Stimulated activated CD4-positive, alpha-beta T cell treated with anti-CD3 and anti-CD28 coated beads, Interleukin-4, amount 100 ng/mL, for 24 hours (primary cell): ENCODE measurements at regions not wholly inside any gene's neighbourhood (a gene's known extent, or its start where the extent isn't known, plus 50 kb on each side); places are given as distances from the start of the nearest gene placed in this dataset.

ENCODE experiments used
- DNase-seq: peaks from one replicate; pipeline ENCODE4 v3.0.0-alpha.2; 2020

GRCh38 chr2:240287011-240287410 is 146.6 kb upstream of the OTOS start:
- no peak for DNase-seq

DNA sequence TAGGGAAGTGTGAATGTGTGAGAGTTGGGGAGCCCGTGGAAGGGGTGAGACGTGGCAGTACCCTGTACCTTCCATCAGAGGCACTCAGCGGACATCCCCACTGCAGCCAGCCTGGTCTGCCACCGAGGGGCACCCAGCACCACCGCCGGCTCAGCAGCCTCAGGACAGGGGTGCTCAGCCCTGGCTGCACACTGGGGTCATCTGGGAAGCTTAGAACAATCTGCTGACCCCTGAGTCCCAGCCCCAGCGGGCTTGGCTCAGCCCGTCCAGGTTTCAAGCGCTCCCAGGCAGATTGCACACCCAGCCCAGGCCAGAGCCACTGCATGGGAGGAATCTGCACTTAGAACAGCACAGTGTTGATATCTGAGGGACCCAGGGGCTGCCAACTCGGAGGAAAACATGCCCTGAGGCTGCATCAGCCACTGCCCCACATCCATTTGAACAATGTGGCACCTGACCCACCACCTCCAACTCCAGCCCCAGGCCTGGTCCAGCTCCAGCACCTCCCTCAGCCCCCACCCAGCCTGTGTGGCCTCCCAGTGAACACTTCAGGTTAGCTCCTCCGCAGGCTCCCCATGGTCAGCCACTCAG is 147.1 kb upstream of the OTOS start:
- DNase-seq, result no peak

- no peak for DNase-seq
These were observed 147.4 kb upstream of the GPC1 start for GRCh38 chr2:240288087-240288521.

- DNase-seq, result no peak
These were observed 145.6 kb upstream of the GPC1 start for GRCh38 chr2:240289701-240290431.

DNA sequence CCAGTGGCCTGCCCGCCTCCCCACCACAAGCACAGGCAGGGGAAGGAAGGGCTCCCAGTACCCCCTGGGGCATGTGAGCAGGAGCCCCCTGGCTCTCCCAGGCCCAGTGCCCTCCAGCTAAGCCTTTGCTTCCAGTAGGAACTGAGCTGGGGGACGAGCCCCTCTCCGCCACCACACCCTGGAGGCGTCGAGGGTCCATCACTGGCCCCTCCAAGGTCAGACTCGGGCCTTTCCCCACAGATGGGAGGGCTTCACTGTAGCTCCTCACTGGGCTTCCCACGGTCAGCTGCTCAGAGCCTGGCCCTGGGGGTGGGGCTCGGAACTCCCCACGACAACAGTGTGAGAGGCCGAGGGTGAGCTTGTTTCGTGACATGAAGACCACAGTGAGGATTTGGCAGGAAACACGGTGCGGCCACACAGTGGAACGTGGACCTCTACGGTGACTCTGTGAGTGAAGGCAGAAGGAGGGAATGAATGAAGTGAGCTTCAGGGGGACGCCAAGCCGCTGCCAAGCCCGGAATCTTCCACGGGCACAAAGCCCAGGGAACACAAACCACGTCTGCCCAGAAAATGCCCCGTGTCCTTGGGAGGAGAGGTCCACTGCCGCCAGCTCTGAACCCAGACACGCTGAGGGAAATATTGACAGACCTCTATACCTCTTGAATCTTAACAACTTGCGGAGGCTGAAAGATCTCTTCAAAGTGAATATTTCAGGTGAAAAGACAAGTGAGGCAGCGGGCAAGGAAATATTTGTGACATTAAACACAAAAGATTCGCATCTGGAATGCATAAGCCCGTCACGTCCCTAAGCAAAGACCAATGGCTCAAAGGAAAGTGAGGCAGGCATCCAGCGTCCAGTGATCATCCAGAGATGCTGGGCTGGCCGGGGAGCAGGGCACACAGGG is 144.8 kb upstream of the GPC1 start:
- DNase-seq, result no peak

DNA sequence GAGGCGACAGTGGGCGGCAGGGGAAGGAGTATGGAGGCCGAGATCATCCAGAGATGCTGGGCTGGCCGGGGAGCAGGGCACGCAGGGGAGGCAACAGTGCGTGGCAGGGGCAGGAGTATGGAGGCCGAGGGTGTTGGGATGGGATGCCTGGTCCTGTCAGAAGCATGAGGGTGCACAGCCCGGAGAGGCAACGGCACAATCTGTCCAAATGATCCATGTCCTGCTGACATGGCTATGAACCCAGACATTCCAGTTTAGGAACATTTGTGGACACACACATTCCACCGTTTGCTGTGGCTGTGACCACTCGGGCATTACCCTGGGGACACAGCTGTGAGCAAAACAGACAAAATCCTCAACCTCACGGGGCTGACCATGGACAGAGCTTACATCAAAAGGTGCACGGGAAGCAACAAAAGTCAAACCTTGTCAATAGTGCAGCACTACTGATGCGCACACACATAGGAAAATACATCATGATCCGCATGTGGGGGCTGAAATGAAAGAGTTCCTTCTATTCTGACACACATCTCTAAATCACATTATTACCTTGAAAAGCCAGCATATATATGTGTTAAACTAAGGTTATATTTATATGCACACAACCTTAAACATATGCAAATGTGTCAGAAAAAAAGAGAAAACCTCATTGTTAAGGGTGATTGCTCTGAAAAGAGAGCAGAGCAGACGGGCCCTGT is 144.0 kb upstream of the GPC1 start:
- DNase-seq, result no peak

DNA sequence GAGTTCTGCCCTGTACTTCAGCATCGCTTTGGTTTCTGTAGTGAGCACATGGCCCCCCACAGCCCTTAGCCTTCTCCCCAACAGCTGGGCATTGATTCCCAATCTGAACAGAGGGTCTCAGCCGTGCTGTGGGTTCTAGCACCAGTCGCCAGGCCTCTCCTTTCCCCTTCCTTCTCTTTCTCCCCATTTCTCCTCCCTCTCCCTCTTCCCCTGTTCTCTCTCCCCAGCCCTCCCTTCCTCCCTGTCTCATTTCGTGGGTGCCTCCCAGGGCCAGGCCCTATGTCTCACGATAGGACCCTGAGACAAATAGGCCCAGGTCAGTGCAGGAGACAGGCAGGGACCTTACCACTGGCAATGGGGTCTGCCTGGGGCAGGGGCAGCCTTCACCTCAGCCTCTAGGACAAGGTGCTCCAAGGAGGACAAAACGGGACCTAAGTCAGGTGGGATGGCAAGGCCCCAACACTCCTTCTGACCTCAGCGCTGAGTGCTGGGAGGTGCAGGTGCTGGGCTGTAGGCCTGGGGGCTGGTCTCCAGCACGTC is 143.4 kb upstream of the GPC1 start:
- no peak for DNase-seq

DNA sequence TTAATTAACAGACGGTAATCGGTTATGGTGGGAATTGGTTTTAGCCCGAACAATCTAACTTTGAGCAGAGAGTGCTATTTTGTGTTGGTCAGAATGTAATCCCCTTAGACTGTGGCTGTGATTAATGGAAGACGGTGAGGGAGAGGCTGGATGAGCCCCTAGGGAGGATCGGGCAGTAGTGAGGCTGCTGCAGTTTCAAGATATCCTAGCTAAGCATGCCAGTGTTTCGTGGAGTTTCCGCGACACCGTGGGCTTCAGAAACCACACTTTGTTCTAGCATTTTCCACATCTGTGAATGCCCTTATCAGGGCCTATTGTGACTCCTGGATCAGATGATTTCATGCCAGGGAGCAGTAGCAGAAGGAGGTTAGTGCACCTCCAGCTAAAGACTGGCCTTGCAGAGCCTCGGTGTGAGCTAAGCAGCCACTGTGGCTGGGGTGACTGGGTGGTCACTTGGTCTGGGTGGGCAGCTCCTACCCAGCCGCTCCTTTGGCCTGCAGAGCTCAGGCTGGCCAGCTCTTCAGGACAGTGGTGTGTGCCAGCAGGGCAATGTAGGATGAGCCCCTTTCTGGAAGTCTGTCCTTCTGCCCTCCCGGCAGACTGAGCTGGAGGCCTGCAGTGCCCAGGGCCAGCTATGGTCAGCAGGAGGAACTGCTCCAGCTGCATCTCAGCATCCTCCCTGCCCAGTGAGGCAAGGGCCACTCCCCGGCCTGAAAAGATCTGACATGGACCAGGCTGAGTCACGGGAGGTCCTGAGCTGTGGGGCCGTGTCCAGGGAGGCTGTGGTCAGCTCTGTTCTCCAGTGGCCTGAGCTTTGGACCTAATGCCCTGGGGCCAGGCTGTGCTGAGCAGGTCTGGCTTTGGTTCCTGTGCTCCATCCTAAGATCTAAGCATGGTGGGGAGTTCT is 142.6 kb upstream of the GPC1 start:
- DNase-seq, result no peak

- DNase-seq, result no peak
These were observed 141.7 kb upstream of the GPC1 start for GRCh38 chr2:240293557-240294461.

- DNase-seq, result no peak
These were observed 140.9 kb upstream of the GPC1 start for GRCh38 chr2:240294514-240294913.

GRCh38 chr2:240295256-240296103 is 140.0 kb upstream of the GPC1 start:
- DNase-seq, result no peak

DNA sequence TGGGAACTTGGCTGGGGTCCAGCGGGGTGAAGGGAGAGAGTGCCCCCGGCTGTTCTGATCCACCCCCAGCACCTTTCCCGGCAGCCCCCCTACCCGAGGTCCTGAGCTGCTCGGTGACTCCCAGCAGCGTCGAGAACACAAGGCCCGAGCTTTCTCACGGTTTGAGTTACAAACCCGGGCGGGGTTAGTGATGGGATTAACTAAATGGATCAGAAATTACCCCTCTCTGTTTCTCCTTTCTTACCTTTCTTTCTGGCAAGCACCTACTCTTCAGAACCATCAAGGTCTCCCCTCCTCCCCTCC is 139.4 kb upstream of the GPC1 start:
- DNase-seq, result no peak

DNA sequence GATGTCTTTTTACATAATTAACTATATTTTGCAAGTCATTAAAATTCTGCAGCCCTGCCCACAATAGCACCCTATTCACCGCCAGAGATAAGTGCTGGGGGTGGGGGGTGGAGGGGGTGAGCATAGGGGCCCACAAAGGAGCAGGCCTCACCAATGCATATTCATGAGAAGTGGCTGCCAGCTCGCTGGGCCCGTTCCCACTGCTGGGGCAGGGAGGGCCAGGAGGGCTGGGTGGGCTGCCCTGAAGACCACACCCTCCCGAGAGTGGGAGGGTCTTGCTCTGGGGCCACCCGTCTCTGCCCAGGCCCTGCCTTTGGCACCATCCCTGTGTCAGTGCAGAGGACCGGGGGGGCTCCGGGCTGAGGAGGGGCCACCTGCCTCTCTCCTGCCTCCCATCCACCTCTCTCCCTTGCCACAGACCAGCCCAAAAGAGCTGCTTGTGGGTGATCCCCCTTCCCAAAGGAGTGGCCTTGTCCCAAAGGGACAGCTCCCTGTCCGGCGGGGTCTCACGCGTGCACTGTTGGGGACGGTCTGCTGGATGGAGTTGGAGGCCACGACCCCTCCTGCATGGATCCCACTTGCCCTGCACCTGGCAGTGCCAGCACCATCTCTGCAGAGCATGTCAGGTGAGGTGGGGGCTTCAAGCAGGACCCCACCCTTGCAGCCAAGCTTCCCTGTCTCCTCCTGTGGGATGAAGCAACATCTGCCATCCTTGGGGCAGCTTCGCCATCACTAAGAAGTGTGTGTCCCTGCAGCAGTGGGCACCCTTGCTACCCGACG is 138.8 kb upstream of the GPC1 start:
- DNase-seq, result no peak

DNA sequence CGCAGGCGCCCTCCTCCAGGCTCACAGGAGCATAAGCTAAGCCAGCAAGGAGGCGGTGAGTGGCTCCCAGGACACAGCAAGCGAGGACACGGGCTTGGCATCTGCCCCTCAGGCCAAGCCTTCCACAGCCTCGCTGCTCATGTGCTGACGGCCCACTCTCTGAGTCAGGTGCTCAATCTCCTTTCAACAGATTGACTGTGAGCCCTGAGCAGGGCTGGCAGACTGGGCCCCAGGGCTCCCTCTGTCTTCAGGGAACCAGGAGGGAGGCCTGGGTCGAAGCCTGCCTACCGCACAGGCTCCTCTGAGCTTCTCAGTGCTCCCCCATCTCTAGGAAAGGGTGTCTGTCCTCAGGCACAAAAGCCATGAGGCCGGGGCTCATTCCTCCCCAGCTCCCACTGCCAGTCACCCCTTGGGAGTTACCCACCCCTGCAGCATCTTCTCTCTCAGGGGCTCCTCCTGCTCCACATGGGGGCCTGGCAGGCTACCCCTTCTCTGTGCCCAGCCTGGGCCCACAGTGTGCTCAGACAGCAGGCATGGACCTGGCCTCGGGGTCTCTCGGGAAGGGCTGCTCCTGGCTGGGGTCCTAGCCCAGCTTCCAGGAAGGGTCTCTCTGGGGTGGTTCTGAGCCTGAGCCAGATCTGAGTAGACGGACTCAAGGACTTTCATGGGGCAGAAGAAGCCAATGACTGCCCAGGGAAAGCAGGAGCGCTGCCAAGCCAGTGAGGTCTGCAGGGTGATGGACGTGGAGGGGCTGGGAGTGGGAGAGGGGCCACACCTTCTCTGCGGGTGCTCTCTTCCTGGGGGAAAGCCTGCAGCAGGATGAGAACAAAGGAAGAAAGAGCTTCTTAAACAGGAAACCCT is 138.0 kb upstream of the GPC1 start:
- no peak for DNase-seq

DNA sequence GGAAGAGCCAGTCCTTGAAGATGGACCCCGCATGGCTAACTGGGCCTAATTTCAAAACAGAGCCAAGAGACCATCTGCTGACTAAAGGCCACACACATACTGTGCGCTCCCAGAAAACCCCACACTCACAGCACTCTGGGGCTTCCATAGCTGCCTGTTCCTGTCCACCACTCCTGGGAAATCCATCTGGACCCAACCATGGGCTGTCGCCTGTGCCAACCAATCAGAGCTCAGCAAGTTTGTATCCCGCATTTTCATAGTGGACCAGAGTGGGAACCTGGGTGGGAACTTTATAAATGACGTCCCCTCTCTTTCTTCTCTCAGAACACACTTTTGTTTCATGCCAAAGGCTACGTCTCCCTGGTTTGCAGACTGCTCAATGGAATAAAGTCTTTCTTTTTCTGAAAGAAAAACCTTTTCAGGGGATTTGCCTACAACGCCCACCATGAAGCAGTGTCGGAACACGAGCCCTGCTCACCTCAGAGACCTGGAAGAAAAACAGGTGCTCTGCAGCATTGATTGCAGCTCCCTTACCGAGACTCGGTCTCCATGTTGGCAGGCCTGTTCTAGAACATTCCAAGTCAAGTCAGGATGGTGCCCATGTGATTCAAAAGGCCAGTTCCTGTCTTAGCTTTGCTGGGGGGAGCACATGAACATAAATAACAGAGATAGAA is 137.2 kb upstream of the GPC1 start:
- DNase-seq, result no peak

GRCh38 chr2:240298803-240299709 is 136.4 kb upstream of the GPC1 start:
- DNase-seq, result no peak
